IMR-90 (cell line): ENCODE measurements at regions not wholly inside any gene's neighbourhood (a gene's known extent, or its start where the extent isn't known, plus 50 kb on each side); places are given as distances from the start of the nearest gene placed in this dataset.

ENCODE experiments used
- BHLHE40 ChIP-seq: fragments of 150-350 bp; IDR thresholded peaks from 2 replicates; pipeline ENCODE4 v1.6.1; 2016; ENCODE audit warnings: mild to moderate bottlenecking, low read depth, low read length
- CEBPB ChIP-seq: IDR thresholded peaks from 2 replicates; pipeline ENCODE4 v1.6.1; 2012; ENCODE audit warnings: low read depth, low read length, improper control_type of control experiment
- CHD1 ChIP-seq: IDR thresholded peaks from 2 replicates; pipeline ENCODE4 v1.6.1; 2012; ENCODE audit warnings: low read depth, low read length, improper control_type of control experiment
- CTCF ChIP-seq: conservative IDR thresholded peaks from 2 replicates; pipeline ENCODE4 v1.5.1; 2012; ENCODE audit warnings: mild to moderate bottlenecking, low read depth, low read length, improper control_type of control experiment
- ELK1 ChIP-seq: fragments of 150-350 bp; IDR thresholded peaks from 2 replicates; pipeline ENCODE4 v1.6.1; 2016; ENCODE audit warnings: low read depth, mild to moderate bottlenecking, low read length, moderate library complexity, borderline replicate concordance
- MXI1 ChIP-seq: IDR thresholded peaks from 2 replicates; pipeline ENCODE4 v1.6.1; 2012; ENCODE audit warnings: low read depth, mild to moderate bottlenecking, low read length, moderate library complexity, borderline replicate concordance
- NFE2L2 ChIP-seq: fragments of 150-350 bp; IDR thresholded peaks from 2 replicates; pipeline ENCODE4 v1.6.1; 2016; ENCODE audit warnings: low read depth, mild to moderate bottlenecking, low read length
- POLR2A ChIP-seq: IDR thresholded peaks from 2 replicates; pipeline ENCODE4 v1.6.1; 2012; ENCODE audit warnings: mild to moderate bottlenecking, low read depth, low read length
- RAD21 ChIP-seq: IDR thresholded peaks from 2 replicates; pipeline ENCODE4 v1.6.1; 2012; ENCODE audit warnings: low read length, improper control_type of control experiment
- RCOR1 ChIP-seq: IDR thresholded peaks from 2 replicates; pipeline ENCODE4 v1.6.1; 2012; ENCODE audit warnings: mild to moderate bottlenecking, low read length, improper control_type of control experiment; ENCODE audit not compliant: insufficient replicate concordance
- RFX5 ChIP-seq: IDR thresholded peaks from 2 replicates; pipeline ENCODE4 v1.8.0; 2012; ENCODE audit warnings: low read depth, mild to moderate bottlenecking, low read length, moderate library complexity
- SMC3 ChIP-seq: fragments of 150-350 bp; IDR thresholded peaks from 2 replicates; pipeline ENCODE4 v1.6.1; 2016; ENCODE audit warnings: low read depth, mild to moderate bottlenecking, antibody characterized with exemption, low read length, moderate library complexity
- USF2 ChIP-seq: fragments of 150-350 bp; IDR thresholded peaks from 2 replicates; pipeline ENCODE4 v1.6.1; 2017; ENCODE audit warnings: mild to moderate bottlenecking, antibody characterized with exemption, low read length, low read depth

- TF ChIP-seq RCOR1 (no peak), CTCF (no peak), CEBPB (no peak), POLR2A (no peak), USF2 (no peak), RAD21 (no peak), CHD1 (no peak), MXI1 (no peak), NFE2L2 (no peak), SMC3 (no peak), RFX5 (no peak), BHLHE40 (no peak), ELK1 (no peak)
Observed at GRCh38 chr11:33630936-33631748, 69.5 kb downstream of the C11orf91 start.
